ENCODE measurements at regions not wholly inside any gene's neighbourhood (a gene's known extent, or its start where the extent isn't known, plus 50 kb on each side); places are given as distances from the start of the nearest gene placed in this dataset.

- no peak for DNase-seq (ENCODE audit: low spot score)
Observed at GRCh38 chr12:78792052-78792698, 72.4 kb upstream of the SYT1 start.

DNA sequence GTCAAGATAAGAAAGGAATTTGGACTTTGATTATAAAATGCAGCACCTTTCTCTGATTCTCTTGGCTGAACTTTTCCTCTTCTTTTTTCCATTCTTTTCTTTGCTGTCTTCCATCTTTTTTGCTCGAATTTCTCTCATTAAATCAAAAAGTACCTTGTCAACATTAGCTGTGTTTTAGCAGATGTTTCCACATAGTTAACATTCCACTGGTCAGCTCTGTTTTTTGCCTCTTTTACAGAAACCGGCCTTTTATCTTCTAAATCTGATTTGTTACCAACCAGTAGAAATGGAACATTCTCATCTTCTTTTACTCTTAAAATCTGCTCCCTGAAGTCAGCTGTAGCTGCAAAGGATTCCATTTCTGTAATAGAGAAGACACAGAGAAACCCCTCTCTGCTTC is 71.1 kb upstream of the SYT1 start:
- DNase-seq (ENCODE audit: low spot score), result no peak

DNA sequence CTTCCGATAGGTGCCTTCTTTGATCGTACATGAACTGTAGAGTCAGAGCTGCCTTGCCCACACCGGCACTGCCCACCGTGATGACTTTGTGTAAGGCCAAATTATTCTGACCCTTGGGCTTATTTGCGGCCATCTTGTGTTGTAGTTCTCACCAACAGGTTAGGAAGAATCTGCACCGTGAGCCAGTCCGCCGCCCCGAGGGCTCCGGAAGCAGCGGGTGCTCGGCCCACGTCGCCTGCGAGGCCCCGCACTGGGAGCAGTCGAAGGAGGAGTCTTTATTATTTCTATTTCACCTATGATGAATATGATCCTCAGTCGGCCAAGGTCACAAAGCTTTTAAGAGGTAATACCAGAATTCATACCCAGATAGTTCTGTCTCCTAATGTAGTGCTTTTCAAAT is 70.6 kb upstream of the SYT1 start:
- DNase-seq (ENCODE audit: low spot score), result no peak

DNA sequence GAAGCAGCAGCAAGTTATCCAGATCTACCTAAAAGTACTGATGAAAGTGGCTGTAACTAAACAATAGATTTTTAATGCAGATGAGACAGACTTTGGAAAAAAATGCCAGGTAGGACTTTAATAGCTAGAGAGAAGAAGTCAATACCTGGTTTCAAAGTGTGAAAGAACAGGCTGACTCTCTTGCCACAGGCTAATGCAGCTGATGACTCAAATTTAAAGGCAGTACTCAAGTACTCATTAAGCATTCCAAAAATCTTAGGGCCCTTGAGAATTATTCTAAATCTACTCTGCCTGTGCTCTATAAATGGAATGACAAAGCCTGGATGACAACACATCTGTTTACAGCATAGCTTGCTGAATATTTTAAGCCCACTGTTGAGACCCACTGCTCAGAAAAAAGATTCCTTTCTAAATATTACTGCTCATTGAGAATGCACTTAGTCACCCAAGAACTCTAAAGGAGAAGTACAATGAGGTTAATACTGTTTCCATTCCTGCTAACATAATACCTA is 68.6 kb upstream of the SYT1 start:
- no peak for DNase-seq (ENCODE audit: low spot score)

GRCh38 chr12:78797196-78797931 is 67.2 kb upstream of the SYT1 start:
- DNase-seq (ENCODE audit: low spot score), result no peak

- DNase-seq (ENCODE audit: low spot score), result peak; percentile 21
Observed at GRCh38 chr12:78799649-78800048, 64.9 kb upstream of the SYT1 start.

- DNase-seq (ENCODE audit: low spot score), result no peak
Observed at GRCh38 chr12:78802593-78802992, 62.0 kb upstream of the SYT1 start.

GRCh38 chr12:78804262-78804661 is 60.3 kb upstream of the SYT1 start:
- DNase-seq (ENCODE audit: low spot score), result no peak

Measured in putamen (tissue), 1 donor.